ENCODE measurements at regions not wholly inside any gene's neighbourhood (a gene's known extent, or its start where the extent isn't known, plus 50 kb on each side); places are given as distances from the start of the nearest gene placed in this dataset.

GRCh38 chr21:15221799-15222386, 157.1 kb upstream of the NRIP1 start:
- Histone ChIP-seq H3K79me2 (ENCODE audit: control insufficient read depth, insufficient read depth, low read length) (no peaks in the 10 kb centered on the region), H3K36me3 (ENCODE audit: control insufficient read depth in 2 of 2, insufficient read depth in 2 of 2, low read length in 1 of 2) (no peaks in the 10 kb centered on the region), H3K9ac (ENCODE audit: control insufficient read depth, insufficient read depth, low read length) (no peak overlapping the region), H3K27me3 (replicated peaks in 1 of 2; ENCODE audit: control insufficient read depth in 2 of 2, insufficient read depth in 2 of 2, low read length in 1 of 2) (no peaks in the 10 kb centered on the region), H4K20me1 (ENCODE audit: control insufficient read depth, insufficient read depth) (no peaks in the 10 kb centered on the region), H3K27ac (ENCODE audit: control insufficient read depth, insufficient read depth) (no peak overlapping the region), H3K4me3 (no peak overlapping the region), H3K4me2 (ENCODE audit: control insufficient read depth, insufficient read depth) (no peak overlapping the region), H3K4me1 (ENCODE audit: control insufficient read depth, insufficient read depth, low read length) (no peaks in the 10 kb centered on the region), H3K9me3 (replicated peaks; ENCODE audit: control insufficient read depth, insufficient read depth, low read length) (no peaks in the 10 kb centered on the region), H2AFZ (ENCODE audit: control insufficient read depth, low read depth, low read length) (no peak overlapping the region)
- intact Hi-C loops (cut with micrococcal nuclease; ENCODE audit: unreplicated experiment) (no loop called here), in situ Hi-C loops (cut with MboI) (no loop called here)
- DNase-seq (ENCODE audit: low read depth, low spot score) (no peak), FAIRE-seq (peak; percentile 54), ATAC-seq (no peak)
- no TSS peak for BruUV-seq (replicated peaks)
- ChIA-PET RAD21 (ENCODE audit: unreplicated experiment) (no interaction called here), POLR2A (no interaction called here), CTCF (interaction anchor here (1.0 kb wide), 1 partner anchor 12 kb away, joined by 3 read pairs; no protein-coding TSS in a partner anchor), SMC1A (ENCODE audit: uncharacterized antibody, unreplicated experiment) (no interaction called here)
- TF ChIP-seq RUNX3 (IDR thresholded peaks at IDR 0.05; ENCODE audit: low read length) (peak; percentile 14; the same call in 1 of the 2 replicates), MYC (IDR thresholded peaks at IDR 0.05; ENCODE audit: insufficient read depth, insufficient read length, insufficient replicate concordance, low read length, severe bottlenecking) (no peak)

- FAIRE-seq = no peak
- Histone ChIP-seq H3K4me2 (ENCODE audit: control insufficient read depth, insufficient read depth) (no peak overlapping the region), H3K79me2 (ENCODE audit: control insufficient read depth, insufficient read depth, low read length) (no peaks in the 10 kb centered on the region), H3K9ac (ENCODE audit: control insufficient read depth, insufficient read depth, low read length) (no peak overlapping the region), H3K27ac (ENCODE audit: control insufficient read depth, insufficient read depth) (no peak overlapping the region), H3K4me1 (ENCODE audit: control insufficient read depth, insufficient read depth, low read length) (no peaks in the 10 kb centered on the region), H3K4me3 (no peak overlapping the region), H4K20me1 (ENCODE audit: control insufficient read depth, insufficient read depth) (no peaks in the 10 kb centered on the region), H3K9me3 (replicated peaks; ENCODE audit: control insufficient read depth, insufficient read depth, low read length) (no peaks in the 10 kb centered on the region), H2AFZ (ENCODE audit: control insufficient read depth, low read depth, low read length) (no peak overlapping the region), H3K27me3 (replicated peaks in 1 of 2; ENCODE audit: control insufficient read depth in 2 of 2, insufficient read depth in 2 of 2, low read length in 1 of 2) (no peaks in the 10 kb centered on the region), H3K36me3 (ENCODE audit: control insufficient read depth in 2 of 2, insufficient read depth in 2 of 2, low read length in 1 of 2) (no peaks in the 10 kb centered on the region)
- ATAC-seq = no peak; the same call in 1 of the 3 replicates
- BruUV-seq (replicated peaks) = no TSS peak
- RAD21 ChIA-PET (ENCODE audit: unreplicated experiment) = no interaction called here
- WGBS (ENCODE audit: insufficient coverage, insufficient replicate concordance, low lambda C conversion rate, missing lambda C conversion rate) = 0% methylated on average over 3 of the region's 3 CpGs
- POLR2A ChIA-PET = no interaction called here
- in situ Hi-C loops (cut with MboI) = no loop called here
- CTCF ChIA-PET = interaction anchor here (0.6 to 1.2 kb wide), 2 partner anchors 9 to 605 kb away, joined by 3 read pairs; no protein-coding TSS in a partner anchor
- SMC1A ChIA-PET (ENCODE audit: uncharacterized antibody, unreplicated experiment) = interaction anchor here (0.7 kb wide), 1 partner anchor 816 kb away, joined by 3 read pairs; no protein-coding TSS in a partner anchor
- intact Hi-C loops (cut with micrococcal nuclease; ENCODE audit: unreplicated experiment) = no loop called here
- no peak for DNase-seq (ENCODE audit: low read depth, low spot score)
- peak; percentile 46; the same call in 1 of the 2 replicates for TF ChIP-seq JUNB (IDR thresholded peaks at IDR 0.05)
- TF ChIP-seq SP1 (IDR thresholded peaks at IDR 0.05; ENCODE audit: low read depth, low read length) = no peak
- TF ChIP-seq RUNX3 (IDR thresholded peaks at IDR 0.05; ENCODE audit: low read length) = peak; percentile 24; the same call in 1 of the 2 replicates
- TF ChIP-seq RFX5 (IDR thresholded peaks at IDR 0.05; ENCODE audit: low read depth, low read length) = no peak
- 0 out of 2 replicates have a peak, but pooled peaks have one; percentile 24 for TF ChIP-seq NFIC (IDR thresholded peaks at IDR 0.05; ENCODE audit: low read depth, low read length)
- peak; percentile 62; the same call in 1 of the 2 replicates for TF ChIP-seq TCF7 (IDR thresholded peaks at IDR 0.05; ENCODE audit: borderline replicate concordance)
Observed at GRCh38 chr21:15222707-15223106, 157.9 kb upstream of the NRIP1 start.
